Smooth muscle cell of the brain vasculature (primary cell): ENCODE measurements at regions not wholly inside any gene's neighbourhood (a gene's known extent, or its start where the extent isn't known, plus 50 kb on each side); places are given as distances from the start of the nearest gene placed in this dataset.
"Not testable (repeated sequence)": the region's sequence is repeated elsewhere in the genome, so short reads cannot be mapped to it uniquely, and the experiment has no call there.

Source experiments
- DNase-seq: peaks from one replicate; pipeline ENCODE4 v3.0.0-alpha.2; 2012; ENCODE audit warnings: low read depth, low spot score

- no peak for DNase-seq
These were observed 1596.1 kb upstream of the WWC1 start for GRCh38 chr5:166695326-166695725.

GRCh38 chr5:166708291-166708690, 1583.2 kb upstream of the WWC1 start:
- no peak for DNase-seq

- no peak for DNase-seq
These were observed 1581.8 kb upstream of the WWC1 start for GRCh38 chr5:166709691-166710090.

GRCh38 chr5:166710271-166710670, 1581.2 kb upstream of the WWC1 start:
- DNase-seq: no peak

GRCh38 chr5:166712447-166713185, 1578.8 kb upstream of the WWC1 start:
- no peak for DNase-seq

GRCh38 chr5:166713295-166713694, 1578.2 kb upstream of the WWC1 start:
- DNase-seq: no peak

- DNase-seq: no peak
These were observed 1574.5 kb upstream of the WWC1 start for GRCh38 chr5:166716856-166717492.

GRCh38 chr5:166719991-166720390, 1571.5 kb upstream of the WWC1 start:
- DNase-seq: no peak

- DNase-seq: no peak
These were observed 1568.5 kb upstream of the WWC1 start for GRCh38 chr5:166722939-166723338.

GRCh38 chr5:166724284-166724683, 1567.2 kb upstream of the WWC1 start:
- DNase-seq: no peak

GRCh38 chr5:166725593-166725992, 1565.9 kb upstream of the WWC1 start:
- DNase-seq: no peak

- no peak for DNase-seq
These were observed 1565.0 kb upstream of the WWC1 start for GRCh38 chr5:166726406-166726805.

GRCh38 chr5:166742951-166743350, 1548.5 kb upstream of the WWC1 start:
- DNase-seq: not testable (repeated sequence)

- DNase-seq: no peak
These were observed 1544.9 kb upstream of the WWC1 start for GRCh38 chr5:166746506-166746905.

GRCh38 chr5:166750376-166750775, 1541.1 kb upstream of the WWC1 start:
- no peak for DNase-seq

- DNase-seq: no peak
These were observed 1533.3 kb upstream of the WWC1 start for GRCh38 chr5:166758151-166758550.

- DNase-seq: no peak
These were observed 1523.6 kb upstream of the WWC1 start for GRCh38 chr5:166767858-166768257.

GRCh38 chr5:166768536-166768935, 1522.9 kb upstream of the WWC1 start:
- DNase-seq: no peak

- no peak for DNase-seq
These were observed 1518.7 kb upstream of the WWC1 start for GRCh38 chr5:166772770-166773169.

- no peak for DNase-seq
These were observed 1509.7 kb upstream of the WWC1 start for GRCh38 chr5:166781737-166782136.

GRCh38 chr5:166784545-166785078, 1506.8 kb upstream of the WWC1 start:
- DNase-seq: no peak

GRCh38 chr5:166786178-166786577, 1505.3 kb upstream of the WWC1 start:
- no peak for DNase-seq

- no peak for DNase-seq
These were observed 1504.6 kb upstream of the WWC1 start for GRCh38 chr5:166786889-166787288.
